Endodermal cell (in vitro differentiated cells): ENCODE measurements at regions not wholly inside any gene's neighbourhood (a gene's known extent, or its start where the extent isn't known, plus 50 kb on each side); places are given as distances from the start of the nearest gene placed in this dataset.

Experiments used
- DNase-seq: peaks from one replicate; pipeline ENCODE4 v3.0.0-alpha.2; 2017
- H3K27ac ChIP-seq: 2 replicates; pipeline ENCODE4 v1.5.1; 2013; ENCODE audit warnings: mild to moderate bottlenecking, low read depth, low read length, moderate library complexity
- H3K27me3 ChIP-seq: 2 replicates; pipeline ENCODE4 v1.6.1; 2013; ENCODE audit warnings: mild to moderate bottlenecking, low read length, moderate library complexity; ENCODE audit not compliant: insufficient read depth, control insufficient read depth, poor library complexity, severe bottlenecking
- H3K36me3 ChIP-seq: 2 replicates; pipeline ENCODE4 v1.7.0; 2013; ENCODE audit warnings: mild to moderate bottlenecking, low read length, moderate library complexity; ENCODE audit not compliant: control insufficient read depth, insufficient read depth
- H3K4me1 ChIP-seq: one replicate; pipeline ENCODE4 v1.7.0; 2013; ENCODE audit warnings: low read length; ENCODE audit not compliant: control insufficient read depth, insufficient read depth
- H3K4me3 ChIP-seq: 2 replicates; pipeline ENCODE4 v1.5.1; 2013; ENCODE audit warnings: mild to moderate bottlenecking, low read length, moderate library complexity
- H3K9ac ChIP-seq: 2 replicates; pipeline ENCODE4 v1.6.1; 2013; ENCODE audit warnings: mild to moderate bottlenecking, low read length, moderate library complexity; ENCODE audit not compliant: poor library complexity, severe bottlenecking; ENCODE audit errors: extremely low read depth
- H3K9me3 ChIP-seq: 2 replicates; pipeline ENCODE4 v1.6.1; 2013; ENCODE audit warnings: mild to moderate bottlenecking, low read length, moderate library complexity; ENCODE audit not compliant: control insufficient read depth
- H3K27ac Mint-ChIP-seq: 2 replicates; pipeline ENCODE4 v1.8.0; 2020; ENCODE audit warnings: mixed read lengths
- H3K27me3 Mint-ChIP-seq: 2 replicates; pipeline ENCODE4 v1.8.0; 2021; ENCODE audit warnings: mild to moderate bottlenecking, mixed read lengths; ENCODE audit not compliant: insufficient read depth
- H3K36me3 Mint-ChIP-seq: 2 replicates; pipeline ENCODE4 v1.8.0; 2020; ENCODE audit warnings: low read depth, mixed read lengths
- H3K4me1 Mint-ChIP-seq: 2 replicates; pipeline ENCODE4 v1.8.0; 2020; ENCODE audit warnings: mixed read lengths
- H3K4me3 Mint-ChIP-seq: 2 replicates; pipeline ENCODE4 v1.8.0; 2020; ENCODE audit warnings: mild to moderate bottlenecking, moderate library complexity, mixed read lengths
- H3K9me3 Mint-ChIP-seq: 2 replicates; pipeline ENCODE4 v1.8.0; 2020; ENCODE audit warnings: mild to moderate bottlenecking, mixed read lengths
- CTCF ChIP-seq: fragments of 200-600 bp; sonication (generic); conservative IDR thresholded peaks from 2 replicates; pipeline ENCODE4 v1.5.0; 2021; ENCODE audit warnings: antibody characterized with exemption, mild to moderate bottlenecking
- WGBS, 2 experiments: methylation state at CpG; one replicate each; pipeline versions ENCODE4 v1.1.5 to v1.1.7; 2013; ENCODE audit warnings: missing lambda C conversion rate in 2 of 2, mixed read lengths in 1 of 2; ENCODE audit not compliant: insufficient coverage in 1 of 2, insufficient read length in 1 of 2; 5-methylcytosine and 5-hydroxymethylcytosine counted together

GRCh38 chr2:41726364-41726763 is 321.5 kb upstream of the PKDCC start:
- no peak overlapping the region for H3K27ac Mint-ChIP-seq
- peaks cover 75% of the 10 kb centered on the region for H3K4me1 Mint-ChIP-seq
- Histone ChIP-seq H3K27me3 (no peaks in the 10 kb centered on the region), H3K27ac (no peak overlapping the region), H3K4me3 (no peak overlapping the region), H3K36me3 (no peaks in the 10 kb centered on the region), H3K4me1 (peaks cover 52% of the 10 kb centered on the region), H3K9ac (no peak overlapping the region), H3K9me3 (no peaks in the 10 kb centered on the region)
- H3K27me3 Mint-ChIP-seq = no peaks in the 10 kb centered on the region
- 91 to 94% methylated on average over 6 of the region's 6 CpGs for WGBS, 2 experiments
- no peaks in the 10 kb centered on the region for H3K9me3 Mint-ChIP-seq
- no peak for TF ChIP-seq CTCF
- H3K4me3 Mint-ChIP-seq = no peak overlapping the region
- no peak for DNase-seq
- no peaks in the 10 kb centered on the region for H3K36me3 Mint-ChIP-seq

DNA sequence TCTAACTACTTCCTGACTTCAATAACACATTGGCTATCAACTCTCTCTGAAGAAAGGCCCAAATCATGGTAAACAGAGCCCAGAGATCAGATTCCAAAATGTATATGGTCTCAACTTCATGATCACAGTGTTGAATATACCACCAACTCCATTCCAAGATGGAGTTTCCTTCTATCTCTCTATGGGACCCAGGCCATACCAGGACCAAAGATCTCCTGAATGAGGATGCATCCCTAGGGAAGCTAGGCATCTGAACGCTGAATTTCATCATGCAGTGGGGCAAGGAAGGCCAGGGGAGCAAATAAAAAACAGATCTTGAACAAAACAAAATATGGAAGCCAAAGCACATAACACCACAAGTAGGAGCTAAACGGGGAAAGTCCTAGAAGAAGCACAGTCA is 320.7 kb upstream of the PKDCC start:
- Mint-ChIP-seq H3K4me1 (peaks cover 79% of the 10 kb centered on the region), H3K4me3 (no peak overlapping the region), H3K9me3 (no peaks in the 10 kb centered on the region), H3K27ac (no peak overlapping the region), H3K27me3 (no peaks in the 10 kb centered on the region), H3K36me3 (no peaks in the 10 kb centered on the region)
- no peak overlapping the region for H3K27ac ChIP-seq
- H3K4me1 ChIP-seq = peaks cover 58% of the 10 kb centered on the region
- no peak overlapping the region for H3K9ac ChIP-seq
- WGBS, 2 experiments = 86 to 92% methylated on average over 1 to 2 of the region's 2 CpGs
- H3K27me3 ChIP-seq = no peaks in the 10 kb centered on the region
- no peaks in the 10 kb centered on the region for H3K36me3 ChIP-seq
- TF ChIP-seq CTCF = no peak
- H3K4me3 ChIP-seq = no peak overlapping the region
- H3K9me3 ChIP-seq = no peaks in the 10 kb centered on the region
- DNase-seq = no peak

- DNase-seq = no peak
- Histone ChIP-seq H3K27ac (no peak overlapping the region), H3K9me3 (no peaks in the 10 kb centered on the region), H3K36me3 (no peaks in the 10 kb centered on the region), H3K4me1 (peaks cover 58% of the 10 kb centered on the region), H3K9ac (no peak overlapping the region), H3K27me3 (no peaks in the 10 kb centered on the region), H3K4me3 (no peak overlapping the region)
- 100% methylated on average over 1 of the region's 1 CpG; no CpG with 5 or more reads in 1 of the 2 experiments for WGBS, 2 experiments
- Mint-ChIP-seq H3K4me1 (peaks cover 81% of the 10 kb centered on the region), H3K27me3 (no peaks in the 10 kb centered on the region), H3K36me3 (no peaks in the 10 kb centered on the region), H3K9me3 (no peaks in the 10 kb centered on the region), H3K4me3 (no peak overlapping the region), H3K27ac (no peak overlapping the region)
- no peak for TF ChIP-seq CTCF
Observed at GRCh38 chr2:41727711-41728110, 320.1 kb upstream of the PKDCC start.
